Hematopoietic multipotent progenitor cell treated with erythropoietin and hydrocortisone succinate and interleukin-3 and kit ligand, for 17 days (in vitro differentiated cells): ENCODE measurements at regions not wholly inside any gene's neighbourhood (a gene's known extent, or its start where the extent isn't known, plus 50 kb on each side); places are given as distances from the start of the nearest gene placed in this dataset.
"Not testable (repeated sequence)": the region's sequence is repeated elsewhere in the genome, so short reads cannot be mapped to it uniquely, and the experiment has no call there.

Experiments used
- DNase-seq: peaks from one replicate; pipeline ENCODE4 v3.0.0-alpha.2; 2015; ENCODE audit warnings: low spot score

DNA sequence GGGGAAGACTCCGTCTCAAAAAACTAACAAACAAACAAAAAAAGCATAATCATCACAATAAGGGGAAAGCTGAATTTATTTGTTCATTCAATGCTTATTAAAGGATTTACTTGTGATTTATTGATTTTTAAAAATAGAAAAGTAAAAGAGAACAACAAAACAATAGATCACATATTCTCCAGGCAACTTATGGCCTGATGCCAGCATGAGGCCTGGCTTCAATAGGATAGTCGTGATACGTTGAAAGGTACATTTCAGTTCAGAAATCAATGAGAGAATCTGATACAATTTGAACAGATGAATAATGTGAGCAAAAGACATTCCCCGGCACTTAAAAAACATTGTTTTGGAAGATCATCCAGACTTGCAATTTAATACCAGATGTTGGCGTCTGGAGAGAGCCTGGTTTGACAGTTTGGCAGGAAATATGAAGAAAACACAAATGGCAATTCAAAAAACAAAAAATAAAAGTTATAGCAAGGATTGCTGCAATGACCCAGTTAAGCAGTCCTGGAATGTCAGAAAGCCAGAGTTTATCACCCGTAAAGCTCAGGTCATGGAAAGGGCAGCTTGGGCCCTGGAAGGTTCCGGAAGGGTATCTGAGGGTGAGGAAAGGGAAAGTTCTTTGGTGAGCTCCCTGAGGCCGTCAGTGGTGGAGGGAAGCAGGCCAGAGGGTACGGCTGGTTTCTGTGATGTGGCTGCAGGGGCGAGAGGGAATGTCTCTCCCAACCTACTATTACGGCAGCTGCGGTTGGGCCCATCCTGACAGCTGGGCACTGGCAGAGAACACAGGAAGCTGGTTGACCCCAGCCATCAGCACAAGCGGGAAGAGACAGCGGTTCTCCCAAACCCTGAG, 230.2 kb upstream of the HES1 start:
- no peak for DNase-seq

- no peak for DNase-seq
Measured at GRCh38 chr3:193906849-193907410, 229.0 kb upstream of the HES1 start.

GRCh38 chr3:193908181-193908744, 227.7 kb upstream of the HES1 start:
- no peak for DNase-seq

GRCh38 chr3:193909387-193909786, 226.6 kb upstream of the HES1 start:
- no peak for DNase-seq

DNA sequence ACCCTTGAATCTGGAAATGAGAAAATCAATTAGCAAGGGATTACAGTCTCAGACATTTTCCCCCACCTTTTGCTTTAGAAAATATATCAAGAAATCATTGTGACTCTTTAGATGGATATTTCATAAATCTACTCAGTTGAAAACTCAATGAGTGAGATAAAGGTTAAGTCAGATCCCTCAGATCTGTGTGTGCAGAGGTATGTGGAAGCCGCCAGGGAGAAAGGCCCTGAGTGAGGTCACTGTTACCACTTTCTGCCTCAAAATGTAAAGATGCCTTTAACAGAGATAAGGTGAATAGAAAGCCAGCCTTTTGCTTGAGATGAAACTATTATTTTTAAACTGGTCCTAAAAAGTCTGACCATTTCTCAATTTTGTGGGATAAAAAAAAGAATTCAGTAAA, 225.6 kb upstream of the HES1 start:
- DNase-seq, result no peak

DNA sequence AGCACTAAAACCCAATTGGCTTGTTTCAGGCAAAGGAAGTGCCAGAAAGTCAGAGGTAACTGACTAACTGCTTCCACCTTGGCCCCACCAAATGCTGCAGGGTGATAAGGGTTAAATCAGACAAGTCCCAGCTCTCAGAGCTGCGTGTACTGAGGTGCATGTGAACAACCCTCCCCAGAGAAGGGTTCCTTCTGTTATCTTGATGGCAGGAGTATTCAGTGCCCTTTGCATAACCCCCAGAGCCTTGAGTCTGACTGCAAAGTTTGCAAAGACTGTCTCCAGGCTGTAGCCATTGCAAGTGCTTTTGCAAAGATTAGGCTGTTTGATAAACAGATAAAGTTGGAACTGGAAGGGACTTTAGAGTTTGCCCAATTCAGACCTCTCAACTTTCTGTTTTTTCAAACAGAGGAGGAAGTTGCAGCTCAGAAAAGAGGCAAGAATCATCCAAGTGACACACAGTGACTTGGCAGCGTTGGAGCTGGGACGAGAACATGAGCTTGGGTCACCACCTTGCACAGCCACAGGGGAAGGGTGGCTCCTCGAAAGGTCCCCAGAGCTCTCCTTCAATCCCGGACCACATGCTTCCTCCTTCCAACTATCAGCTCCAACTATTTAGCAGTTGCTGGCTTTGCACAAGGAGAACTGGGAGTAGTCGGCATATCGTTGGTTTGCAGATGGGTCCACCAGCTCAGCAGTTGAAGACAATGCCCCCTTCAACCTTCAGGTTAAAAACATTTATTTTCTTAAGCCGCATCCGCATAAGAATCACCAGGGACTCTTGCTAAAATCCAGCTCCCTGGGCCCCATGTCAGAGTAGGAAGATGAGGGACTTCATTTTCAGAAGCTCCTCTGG, 224.8 kb upstream of the HES1 start:
- no peak for DNase-seq

DNA sequence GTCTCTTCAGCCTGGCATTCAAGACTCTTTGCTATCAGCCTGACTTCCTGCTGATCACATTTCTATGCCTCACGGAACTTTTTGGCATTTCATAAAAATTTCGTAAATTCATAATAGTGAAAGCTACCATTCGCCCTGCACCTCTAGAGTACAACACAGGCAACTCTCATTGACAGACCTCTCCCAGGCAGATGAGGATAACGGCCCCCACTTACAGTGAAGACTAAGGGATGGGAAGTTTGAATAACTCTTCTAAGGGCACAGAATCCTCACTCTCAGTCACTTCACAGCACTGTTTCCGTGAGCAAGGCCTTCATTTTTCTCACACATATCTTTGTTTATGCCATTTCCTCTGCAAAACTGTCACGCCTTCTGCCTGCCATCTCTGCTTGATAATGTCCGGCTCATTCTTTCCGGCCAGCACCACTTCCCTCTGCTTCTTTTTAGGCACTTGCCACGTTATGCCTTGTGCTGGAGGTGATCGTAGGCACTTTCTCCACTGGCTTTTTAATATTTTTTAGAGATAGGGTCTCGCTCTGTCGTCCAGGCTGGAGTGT, 224.1 kb upstream of the HES1 start:
- no peak for DNase-seq

DNA sequence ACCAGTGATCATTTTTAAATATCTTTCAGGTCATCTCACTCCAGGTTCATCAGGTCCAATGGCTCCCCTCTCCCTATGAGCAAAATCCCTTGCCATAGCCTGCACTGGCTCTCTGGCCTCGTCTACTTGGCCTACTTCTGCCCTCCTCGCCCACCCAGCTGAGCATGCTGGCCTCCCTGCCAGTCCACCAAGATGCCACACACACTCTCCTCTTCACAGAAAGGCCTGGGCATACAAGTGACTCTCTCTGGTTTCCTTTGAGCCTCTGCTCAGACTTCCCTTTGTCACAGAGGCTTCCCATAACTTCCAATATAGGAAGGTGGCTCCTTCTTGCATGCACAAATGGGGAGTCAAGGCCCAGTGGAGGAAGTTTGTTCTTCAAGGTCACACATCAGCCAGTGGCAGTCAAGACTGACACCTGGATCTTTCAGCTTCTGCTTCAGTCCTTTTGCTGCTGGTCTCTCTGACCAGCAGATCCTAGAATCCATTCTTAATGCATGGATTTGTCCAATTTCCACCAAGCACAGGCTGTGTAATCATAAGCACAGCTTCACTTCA, 223.2 kb upstream of the HES1 start:
- no peak for DNase-seq

GRCh38 chr3:193914602-193915001, 221.3 kb upstream of the HES1 start:
- no peak for DNase-seq

GRCh38 chr3:193915099-193915498, 220.8 kb upstream of the HES1 start:
- DNase-seq, result no peak

DNA sequence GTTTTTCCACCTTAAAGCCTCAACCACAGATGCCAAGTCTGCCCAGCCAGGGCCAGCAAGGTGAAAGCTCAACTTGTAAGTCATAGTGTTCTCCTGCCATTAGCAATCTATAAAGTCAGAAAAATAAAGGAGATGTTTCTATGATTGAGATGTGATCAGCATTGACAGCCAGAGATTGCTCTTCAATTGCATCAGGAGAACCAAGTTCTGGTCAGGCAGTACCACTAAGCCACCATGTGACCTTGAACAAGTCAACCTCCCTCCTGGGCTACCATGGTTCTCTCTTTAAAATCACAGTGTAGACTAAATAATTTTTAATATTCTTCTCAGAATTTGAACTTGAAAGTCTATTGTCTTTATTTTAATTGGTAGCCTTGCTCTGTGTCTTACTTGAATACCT, 220.3 kb upstream of the HES1 start:
- no peak for DNase-seq

GRCh38 chr3:193917158-193917557, 218.8 kb upstream of the HES1 start:
- DNase-seq, result no peak

DNA sequence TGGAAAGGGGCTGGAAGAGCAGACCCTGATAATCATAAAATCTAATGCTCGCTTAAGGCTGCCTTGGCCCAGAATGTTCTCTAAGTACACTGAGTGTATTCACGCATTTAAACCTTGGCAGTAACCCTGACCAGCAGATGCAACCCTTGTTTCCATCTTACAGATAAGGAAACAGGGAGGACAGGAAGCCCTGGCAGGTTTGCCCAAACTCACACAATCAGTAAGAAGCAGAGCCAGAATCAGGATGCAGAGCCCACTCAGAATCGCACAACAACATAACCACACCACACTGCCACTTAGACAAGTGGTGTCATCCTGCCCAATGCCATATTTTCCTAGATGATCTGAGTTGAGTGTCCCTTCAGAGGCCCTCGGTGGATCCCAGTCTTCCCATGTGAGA, 214.5 kb upstream of the HES1 start:
- DNase-seq, result no peak

DNA sequence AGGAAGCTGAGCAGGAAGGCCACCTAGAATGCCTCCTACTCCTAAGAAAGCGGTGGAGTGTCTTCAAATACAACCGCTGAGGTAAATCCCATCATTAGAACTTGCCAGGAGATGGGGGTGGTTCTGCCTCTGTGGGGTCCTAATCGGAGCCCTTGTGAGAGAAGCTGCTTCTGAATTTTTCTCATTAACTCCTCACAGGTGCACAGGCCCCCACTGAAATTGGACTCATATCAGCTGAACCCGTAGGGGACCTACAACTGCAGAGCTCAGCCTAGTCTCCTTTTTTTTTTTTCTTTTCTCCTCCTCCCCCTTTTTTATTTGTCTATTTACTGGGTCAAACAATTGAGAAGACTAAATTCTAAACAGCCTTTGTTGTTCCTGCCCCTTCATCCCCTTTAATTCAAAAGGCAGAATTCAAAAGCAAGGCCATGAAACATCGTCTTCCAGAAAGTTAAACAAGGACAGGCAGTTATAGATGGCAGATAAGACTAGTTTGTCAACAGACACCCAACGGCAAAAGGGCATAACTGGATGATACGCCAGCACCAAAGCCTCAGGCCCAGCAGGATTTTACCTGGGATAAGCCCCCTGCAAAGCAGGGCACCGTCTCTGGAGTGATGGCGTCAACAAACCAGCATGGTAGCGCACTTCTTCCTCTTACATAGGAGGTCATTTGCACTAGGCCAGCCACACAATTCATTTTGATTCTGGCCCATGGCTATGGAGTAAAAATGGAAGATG, 213.7 kb upstream of the HES1 start:
- no peak for DNase-seq

- DNase-seq, result not testable (repeated sequence)
Measured at GRCh38 chr3:193923958-193924357, 212.0 kb upstream of the HES1 start.

DNA sequence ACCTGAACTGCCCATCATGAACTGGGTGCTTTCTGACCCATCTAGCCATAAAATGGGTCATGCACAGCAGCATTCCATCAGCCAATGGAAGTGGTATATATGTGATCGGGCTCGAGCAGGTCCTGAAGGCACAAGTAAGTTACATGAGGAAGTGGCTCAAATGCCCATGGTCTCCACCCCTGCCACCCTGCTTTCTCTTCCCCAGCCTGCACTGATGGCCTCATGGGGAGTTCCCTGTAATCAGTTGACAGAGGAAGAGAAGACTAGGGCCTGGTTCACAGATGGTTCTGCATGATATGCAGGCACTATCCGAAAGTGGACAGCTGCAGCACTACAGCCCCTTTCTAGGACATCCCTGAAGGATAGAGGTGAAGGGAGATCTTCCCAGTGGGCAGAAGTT, 209.9 kb upstream of the HES1 start:
- not testable (repeated sequence) for DNase-seq

DNA sequence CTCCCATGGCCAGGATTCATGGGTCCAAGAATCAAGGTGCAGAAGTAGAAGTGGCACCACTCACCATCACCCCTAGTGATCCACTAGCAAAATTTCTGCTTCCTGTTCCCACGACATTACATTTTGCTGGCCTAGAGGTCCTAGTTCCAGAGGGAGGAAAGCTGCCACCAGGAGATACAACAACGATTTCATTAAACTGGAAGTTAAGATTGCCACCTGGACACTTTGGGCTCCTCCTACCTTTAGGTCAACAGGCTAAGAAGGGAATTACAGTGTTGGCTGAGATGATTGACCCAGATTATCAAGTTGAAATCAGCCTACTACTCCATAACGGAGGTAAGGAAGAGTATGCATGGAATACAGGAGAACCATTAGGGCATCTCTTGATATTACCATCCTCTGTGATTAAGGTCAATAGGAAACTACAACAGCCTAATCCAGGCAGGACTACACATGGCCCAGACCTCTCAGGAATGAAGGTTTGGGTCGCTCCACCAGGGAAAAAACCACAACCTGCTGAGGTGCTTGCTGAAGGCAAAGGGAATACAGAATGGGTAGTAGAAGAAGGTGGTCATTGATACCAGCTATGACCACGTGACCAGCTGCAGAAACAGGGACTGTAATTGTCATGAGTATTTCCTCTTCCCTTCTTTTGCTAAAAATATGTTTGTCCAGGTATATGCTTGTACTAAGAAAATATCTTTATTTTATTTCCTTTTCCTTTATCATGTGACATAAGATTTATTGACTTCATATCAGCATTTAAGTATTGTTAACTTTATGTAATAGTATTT, 208.3 kb upstream of the HES1 start:
- not testable (repeated sequence) for DNase-seq

DNA sequence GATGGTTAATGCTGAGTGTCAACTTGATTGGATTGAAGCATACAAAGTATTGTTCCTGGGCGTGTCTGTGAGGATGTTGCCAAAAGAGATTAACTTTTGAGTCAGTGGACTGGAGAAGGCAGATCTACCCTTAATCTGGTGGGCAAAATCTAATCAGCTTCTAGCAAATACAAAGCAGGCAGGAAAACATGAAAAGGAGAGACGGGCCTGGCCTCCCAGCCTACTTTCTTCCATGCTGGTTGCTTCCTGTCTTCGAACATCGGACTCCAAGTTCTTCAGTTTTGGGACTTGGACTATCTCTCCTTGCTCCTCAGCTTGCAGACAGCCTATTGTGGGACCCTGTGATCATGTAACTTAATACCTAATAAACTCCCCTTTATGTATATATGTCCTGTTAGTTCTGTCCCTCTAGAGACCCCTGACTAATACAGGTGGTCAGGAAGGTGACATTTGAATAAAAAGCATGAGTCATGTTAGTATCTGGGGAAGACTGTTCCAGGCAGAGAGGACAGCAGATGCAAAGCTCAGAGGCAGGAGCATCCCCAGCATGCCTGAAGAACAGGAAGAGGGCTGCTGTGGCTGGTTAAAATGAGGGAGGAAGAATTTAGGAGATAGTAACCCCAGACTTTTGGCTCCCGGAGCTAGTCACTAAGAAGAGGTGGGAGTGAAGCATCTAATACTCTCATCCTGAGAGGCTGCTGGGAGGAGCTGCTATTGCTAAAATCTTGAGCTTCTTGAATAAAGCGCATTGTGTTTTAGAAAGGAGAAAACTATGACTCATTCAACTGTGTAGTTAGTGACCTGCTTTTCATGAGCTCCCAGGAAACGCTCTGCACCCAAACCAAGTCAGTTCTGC, 207.4 kb upstream of the HES1 start:
- no peak for DNase-seq

- no peak for DNase-seq
Measured at GRCh38 chr3:193929373-193929772, 206.6 kb upstream of the HES1 start.
